WTC11 (cell line): ENCODE measurements at regions not wholly inside any gene's neighbourhood (a gene's known extent, or its start where the extent isn't known, plus 50 kb on each side); places are given as distances from the start of the nearest gene placed in this dataset.

Experiments
- CTCF ChIP-seq: fragments of 200-600 bp; IDR thresholded peaks from 2 replicates; pipeline ENCODE4 v1.8.0; 2022; ENCODE audit warnings: antibody characterized with exemption
- E2F4 ChIP-seq: sonication (generic); formaldehyde crosslinking; IDR thresholded peaks from 2 replicates; pipeline ENCODE4 v1.8.1; 2022; ENCODE audit warnings: low read depth, mild to moderate bottlenecking, moderate library complexity, missing genetic modification reagents, borderline replicate concordance
- E2F5 ChIP-seq: sonication (generic); formaldehyde crosslinking; IDR thresholded peaks from 2 replicates; pipeline ENCODE4 v1.8.1; 2022; ENCODE audit warnings: mild to moderate bottlenecking, moderate library complexity, missing genetic modification reagents
- FOXJ3 ChIP-seq: sonication (generic); formaldehyde crosslinking; IDR thresholded peaks from 2 replicates; pipeline ENCODE4 v1.9.0; 2021; ENCODE audit warnings: missing genetic modification reagents, mild to moderate bottlenecking, borderline replicate concordance
- HMGXB4 ChIP-seq: sonication (generic); formaldehyde crosslinking; IDR thresholded peaks from 2 replicates; pipeline ENCODE4 v1.8.1; 2023; ENCODE audit warnings: mild to moderate bottlenecking, moderate library complexity, missing genetic modification reagents
- JUN ChIP-seq: sonication (generic); formaldehyde crosslinking; IDR thresholded peaks from 2 replicates; pipeline ENCODE4 v1.8.0; 2023; ENCODE audit warnings: mild to moderate bottlenecking, missing genetic modification reagents
- MAX ChIP-seq: sonication (generic); formaldehyde crosslinking; IDR thresholded peaks from 2 replicates; pipeline ENCODE4 v1.8.0; 2022; ENCODE audit warnings: mild to moderate bottlenecking, missing genetic modification reagents
- NR3C1 ChIP-seq: sonication (generic); formaldehyde crosslinking; conservative IDR thresholded peaks from 2 replicates; pipeline ENCODE4 v1.8.1; 2023; ENCODE audit warnings: low read depth, mild to moderate bottlenecking, missing genetic modification reagents
- STAT6 ChIP-seq: sonication (generic); formaldehyde crosslinking; conservative IDR thresholded peaks from 2 replicates; pipeline ENCODE4 v1.8.1; 2023; ENCODE audit warnings: mild to moderate bottlenecking, low read depth, missing genetic modification reagents, moderate library complexity
- TCF7 ChIP-seq: sonication (generic); formaldehyde crosslinking; IDR thresholded peaks from 2 replicates; pipeline ENCODE4 v1.8.0; 2022; ENCODE audit warnings: mild to moderate bottlenecking, low read depth, missing genetic modification reagents, moderate library complexity
- TP53 ChIP-seq: sonication (generic); formaldehyde crosslinking; IDR thresholded peaks from 2 replicates; pipeline ENCODE4 v1.8.1; 2023; ENCODE audit warnings: mild to moderate bottlenecking, missing genetic modification reagents
- USF1 ChIP-seq: sonication (generic); formaldehyde crosslinking; IDR thresholded peaks from 2 replicates; pipeline ENCODE4 v1.8.0; 2022; ENCODE audit warnings: mild to moderate bottlenecking, missing genetic modification reagents
- ZBTB43 ChIP-seq: sonication (generic); formaldehyde crosslinking; IDR thresholded peaks from 2 replicates; pipeline ENCODE4 v1.8.1; 2023; ENCODE audit warnings: mild to moderate bottlenecking, missing genetic modification reagents
- ZNF219 ChIP-seq: sonication (generic); formaldehyde crosslinking; IDR thresholded peaks from 2 replicates; pipeline ENCODE4 v1.8.0; 2023; ENCODE audit warnings: missing genetic modification reagents, mild to moderate bottlenecking, borderline replicate concordance

- TF ChIP-seq STAT6 (no peak), MAX (CRISPR knock-in tag) (no peak), TCF7 (CRISPR knock-in tag) (no peak), E2F4 (CRISPR knock-in tag) (no peak), E2F5 (CRISPR knock-in tag) (no peak), HMGXB4 (CRISPR knock-in tag) (no peak), CTCF (no peak), JUN (CRISPR knock-in tag) (no peak), FOXJ3 (no peak), ZNF219 (no peak), NR3C1 (CRISPR knock-in tag) (no peak), USF1 (CRISPR knock-in tag) (no peak), TP53 (CRISPR knock-in tag) (no peak), ZBTB43 (no peak)
These were observed 271.7 kb downstream of the UACA start for GRCh38 chr15:70491641-70492040.
